Esophagus muscularis mucosa (tissue), 4 donors: ENCODE measurements at regions not wholly inside any gene's neighbourhood (a gene's known extent, or its start where the extent isn't known, plus 50 kb on each side); places are given as distances from the start of the nearest gene placed in this dataset.

Source experiments
- DNase-seq: peaks from one replicate; pipeline ENCODE4 v3.0.0-alpha.2; 2017; ENCODE audit errors: extremely low spot score
- H3K27ac ChIP-seq, 4 donors: fragments of 200-600 bp; sonication (generic); replicated peaks in 1 of 4; 1 replicate in 3 of 4; 2 replicates in 1 of 4; pipeline ENCODE4 v1.5.1; 2016 to 2019; ENCODE audit warnings: mild to moderate bottlenecking in 1 of 4
- H3K27me3 ChIP-seq, 4 donors: fragments of 200-600 bp; sonication (generic); one replicate each; pipeline versions ENCODE4 v1.5.1 to v1.6.0; 2016 to 2019
- H3K36me3 ChIP-seq, 4 donors: fragments of 200-600 bp; sonication (generic); one replicate each; pipeline ENCODE4 v1.5.1; 2016 to 2019
- H3K4me1 ChIP-seq, 4 donors: fragments of 200-600 bp; sonication (generic); one replicate each; pipeline ENCODE4 v1.5.1; 2016 to 2019
- H3K4me3 ChIP-seq, 4 donors: fragments of 200-600 bp; sonication (generic); 1 replicate in 2 of 4; 2 replicates in 2 of 4; pipeline ENCODE4 v1.5.1; 2016 to 2019; ENCODE audit warnings: mild to moderate bottlenecking in 4 of 4, moderate library complexity in 1 of 4
- H3K9me3 ChIP-seq, 4 donors: fragments of 200-600 bp; sonication (generic); 1 replicate in 3 of 4; 2 replicates in 1 of 4; pipeline ENCODE4 v1.5.1; 2016 to 2019
- EP300 ChIP-seq: sonication (generic); formaldehyde crosslinking; IDR thresholded peaks from one replicate; pipeline ENCODE4 v1.6.1; 2017; ENCODE audit warnings: antibody characterized with exemption
- POLR2A ChIP-seq: fragments of 450-650 bp; IDR thresholded peaks from one replicate; pipeline ENCODE4 v1.6.1; 2017; ENCODE audit warnings: antibody characterized with exemption, moderate library complexity, mild to moderate bottlenecking, low read depth
- POLR2AphosphoS5 ChIP-seq, 2 donors: sonication (generic); formaldehyde crosslinking; IDR thresholded peaks; one replicate each; pipeline ENCODE4 v1.6.1; 2017; ENCODE audit warnings: antibody characterized with exemption in 2 of 2
- WGBS: methylation state at CpG from one replicate; pipeline ENCODE4 v1.1.5; 2018; 5-methylcytosine and 5-hydroxymethylcytosine counted together
- intact Hi-C: fragments of 100-400 bp; cut with DNase I; formaldehyde crosslinking; loops from one replicate; pipeline ENCODE4 v1.15.1; 2023
- TF ChIP-seq, protein P1 (sequence below), 3 experiments: fragments of 200-600 bp in 2 of 3; fragments of 450-650 bp in 1 of 3; sonication (generic) in 2 of 3; IDR thresholded peaks; one replicate each; pipeline ENCODE4 v1.5.1; 2017 to 2019; ENCODE audit warnings: antibody characterized with exemption in 3 of 3, mild to moderate bottlenecking in 2 of 3, moderate library complexity in 1 of 3

DNA sequence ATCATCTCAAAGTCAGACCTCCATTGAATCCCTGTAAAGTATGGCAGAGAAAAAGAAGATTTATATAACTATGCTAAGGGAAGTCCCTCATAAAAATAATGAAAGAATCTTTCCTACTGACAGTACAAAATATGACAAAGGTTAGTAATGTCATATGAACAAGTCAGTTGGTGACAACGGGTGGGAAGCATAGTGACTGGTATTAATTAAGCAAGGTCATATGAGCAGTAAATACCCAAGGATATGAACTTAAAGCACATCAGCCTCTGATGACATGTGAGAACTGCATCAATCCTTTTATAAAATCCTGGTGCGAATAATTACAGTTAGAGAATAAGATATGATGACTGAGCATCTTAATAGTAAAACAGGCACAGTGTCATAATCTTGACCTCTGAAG is 364.8 kb upstream of the GALNTL6 start:
- intact Hi-C loops = no loop called here
- H3K4me1 ChIP-seq = no peaks in the 10 kb centered on the region
- H3K27ac ChIP-seq = no peak overlapping the region
- no peaks in the 10 kb centered on the region for H3K9me3 ChIP-seq
- H3K36me3 ChIP-seq = no peaks in the 10 kb centered on the region
- TF ChIP-seq POLR2A = no peak
- TF ChIP-seq, protein P1, sequence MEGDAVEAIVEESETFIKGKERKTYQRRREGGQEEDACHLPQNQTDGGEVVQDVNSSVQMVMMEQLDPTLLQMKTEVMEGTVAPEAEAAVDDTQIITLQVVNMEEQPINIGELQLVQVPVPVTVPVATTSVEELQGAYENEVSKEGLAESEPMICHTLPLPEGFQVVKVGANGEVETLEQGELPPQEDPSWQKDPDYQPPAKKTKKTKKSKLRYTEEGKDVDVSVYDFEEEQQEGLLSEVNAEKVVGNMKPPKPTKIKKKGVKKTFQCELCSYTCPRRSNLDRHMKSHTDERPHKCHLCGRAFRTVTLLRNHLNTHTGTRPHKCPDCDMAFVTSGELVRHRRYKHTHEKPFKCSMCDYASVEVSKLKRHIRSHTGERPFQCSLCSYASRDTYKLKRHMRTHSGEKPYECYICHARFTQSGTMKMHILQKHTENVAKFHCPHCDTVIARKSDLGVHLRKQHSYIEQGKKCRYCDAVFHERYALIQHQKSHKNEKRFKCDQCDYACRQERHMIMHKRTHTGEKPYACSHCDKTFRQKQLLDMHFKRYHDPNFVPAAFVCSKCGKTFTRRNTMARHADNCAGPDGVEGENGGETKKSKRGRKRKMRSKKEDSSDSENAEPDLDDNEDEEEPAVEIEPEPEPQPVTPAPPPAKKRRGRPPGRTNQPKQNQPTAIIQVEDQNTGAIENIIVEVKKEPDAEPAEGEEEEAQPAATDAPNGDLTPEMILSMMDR (IDR thresholded peaks at IDR 0.05) = no peak
- TF ChIP-seq EP300 = no peak
- TF ChIP-seq POLR2AphosphoS5 (IDR thresholded peaks at IDR 0.05) = no peak
- no peaks in the 10 kb centered on the region for H3K27me3 ChIP-seq
- 80% methylated on average over 2 of the region's 2 CpGs for WGBS
- DNase-seq = no peak
- no peak overlapping the region for H3K4me3 ChIP-seq

DNA sequence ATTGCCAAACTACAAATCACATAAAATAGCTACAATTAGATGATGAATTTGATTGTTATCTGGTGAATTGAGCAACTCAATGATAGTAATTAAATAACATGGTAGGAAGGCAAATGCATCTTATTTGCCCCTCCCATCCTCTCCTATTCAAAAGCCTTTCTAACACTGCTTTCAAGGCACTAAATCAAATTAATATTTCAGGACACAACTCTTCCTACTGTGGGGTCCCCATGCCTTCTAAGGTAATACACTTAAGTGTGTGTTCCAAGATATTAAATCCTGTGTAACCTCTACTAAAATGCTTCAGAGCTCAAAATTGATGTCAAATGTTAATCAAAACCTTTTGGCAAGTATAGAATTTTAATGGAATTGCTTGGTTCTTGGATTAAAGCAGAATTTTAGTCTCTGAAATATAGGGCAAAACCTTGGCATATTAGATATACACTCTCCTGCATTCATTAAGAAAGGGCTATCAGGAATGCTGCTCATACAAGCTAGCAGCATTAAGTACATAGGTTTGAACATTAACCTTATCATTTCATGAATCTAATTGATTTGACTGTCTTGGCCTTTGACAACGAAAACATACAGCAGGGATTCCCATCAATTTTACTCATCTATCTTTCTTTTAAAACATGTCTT is 371.8 kb upstream of the GALNTL6 start:
- TF ChIP-seq, protein P1 (IDR thresholded peaks at IDR 0.05) = no peak
- TF ChIP-seq EP300 (no peak), POLR2AphosphoS5 (IDR thresholded peaks at IDR 0.05) (no peak), POLR2A (no peak)
- no peaks in the 10 kb centered on the region for H3K9me3 ChIP-seq
- no peaks in the 10 kb centered on the region for H3K4me1 ChIP-seq
- intact Hi-C loops = no loop called here
- H3K27me3 ChIP-seq = no peaks in the 10 kb centered on the region
- no peak overlapping the region for H3K4me3 ChIP-seq
- no peaks in the 10 kb centered on the region for H3K36me3 ChIP-seq
- 58% methylated on average over 1 of the region's 1 CpG for WGBS
- no peak for DNase-seq
- H3K27ac ChIP-seq = no peak overlapping the region

DNA sequence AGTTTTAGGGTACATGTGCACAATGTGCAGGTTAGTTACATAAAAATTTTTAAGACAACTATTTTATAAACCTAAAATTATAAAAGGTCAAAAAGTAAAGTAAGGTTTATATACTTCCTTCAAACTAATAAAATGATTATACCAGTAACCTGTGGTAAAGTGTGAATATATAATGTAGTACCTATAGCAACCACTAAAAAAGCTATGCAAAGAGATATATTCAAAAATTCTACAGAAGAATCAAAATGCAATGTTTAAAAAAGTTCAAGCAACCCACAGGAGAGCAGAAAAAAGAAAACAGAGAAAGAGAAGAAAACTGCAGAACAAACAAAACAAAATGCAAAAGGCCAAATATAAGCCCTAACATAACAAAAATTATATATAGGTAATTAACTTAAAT is 379.5 kb upstream of the GALNTL6 start:
- H3K4me1 ChIP-seq = no peaks in the 10 kb centered on the region
- no peak overlapping the region for H3K4me3 ChIP-seq
- H3K27ac ChIP-seq = no peak overlapping the region
- H3K27me3 ChIP-seq = no peaks in the 10 kb centered on the region
- no peaks in the 10 kb centered on the region for H3K36me3 ChIP-seq
- intact Hi-C loops = no loop called here
- H3K9me3 ChIP-seq = no peaks in the 10 kb centered on the region
- TF ChIP-seq EP300 (no peak), POLR2A (no peak), POLR2AphosphoS5 (IDR thresholded peaks at IDR 0.05) (no peak)
- TF ChIP-seq, protein P1 (IDR thresholded peaks at IDR 0.05) = no peak
- DNase-seq = no peak

DNA sequence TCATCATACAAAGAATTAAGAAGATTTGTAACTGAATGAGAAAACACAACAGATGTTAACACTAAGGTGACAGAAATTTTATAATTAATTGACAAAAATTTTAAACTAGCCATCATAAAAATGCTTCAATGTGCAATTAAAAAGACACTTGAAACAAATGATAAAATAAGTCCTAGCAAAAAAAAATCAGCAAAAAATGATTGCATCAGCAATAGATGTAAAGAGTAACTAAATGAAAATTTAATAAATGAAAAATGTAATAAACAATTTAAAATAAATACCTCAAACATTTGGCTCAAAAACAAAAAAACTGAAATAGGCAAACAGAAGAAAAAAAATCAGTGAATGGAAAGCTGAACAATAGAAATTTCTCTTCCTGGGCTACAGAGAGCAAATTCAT is 380.7 kb upstream of the GALNTL6 start:
- Histone ChIP-seq H3K36me3 (no peaks in the 10 kb centered on the region), H3K4me3 (no peak overlapping the region), H3K27ac (no peak overlapping the region), H3K27me3 (no peaks in the 10 kb centered on the region), H3K9me3 (no peaks in the 10 kb centered on the region), H3K4me1 (no peaks in the 10 kb centered on the region)
- no peak for DNase-seq
- intact Hi-C loops = no loop called here
- no peak for TF ChIP-seq POLR2AphosphoS5 (IDR thresholded peaks at IDR 0.05)
- TF ChIP-seq POLR2A = no peak
- TF ChIP-seq, protein P1 (IDR thresholded peaks at IDR 0.05) = no peak
- TF ChIP-seq EP300 = no peak

DNA sequence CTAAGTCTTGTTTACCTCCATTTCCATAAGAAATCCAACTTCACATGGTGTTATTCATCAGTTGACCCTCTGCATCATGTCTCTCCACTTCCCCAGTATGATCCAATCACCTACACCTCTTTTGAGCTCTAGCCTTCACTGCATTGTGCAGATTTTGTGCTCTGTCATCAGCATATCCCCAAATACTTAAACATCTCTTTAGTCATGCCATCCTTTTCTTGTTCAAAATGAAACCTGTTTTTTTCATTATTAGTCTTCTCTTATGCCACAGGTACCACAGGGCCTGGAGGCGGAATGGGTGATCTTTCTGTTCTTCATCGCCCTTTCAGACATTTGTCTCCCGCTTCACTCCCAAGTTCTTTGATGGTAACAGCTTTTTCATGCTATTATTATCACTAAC is 382.7 kb upstream of the GALNTL6 start:
- Histone ChIP-seq H3K27me3 (no peaks in the 10 kb centered on the region), H3K4me3 (no peak overlapping the region), H3K27ac (no peak overlapping the region), H3K4me1 (no peaks in the 10 kb centered on the region), H3K36me3 (no peaks in the 10 kb centered on the region), H3K9me3 (no peaks in the 10 kb centered on the region)
- DNase-seq = no peak
- intact Hi-C loops = no loop called here
- TF ChIP-seq POLR2A (no peak), POLR2AphosphoS5 (IDR thresholded peaks at IDR 0.05) (no peak), EP300 (no peak)
- TF ChIP-seq, protein P1 (IDR thresholded peaks at IDR 0.05) = no peak
- 93% methylated on average over 3 of the region's 3 CpGs for WGBS
